ENCODE measurements at regions not wholly inside any gene's neighbourhood (a gene's known extent, or its start where the extent isn't known, plus 50 kb on each side); places are given as distances from the start of the nearest gene placed in this dataset.
A peak's percentile ranks its signal among the peaks of the same experiment; 100 is the strongest.

DNA sequence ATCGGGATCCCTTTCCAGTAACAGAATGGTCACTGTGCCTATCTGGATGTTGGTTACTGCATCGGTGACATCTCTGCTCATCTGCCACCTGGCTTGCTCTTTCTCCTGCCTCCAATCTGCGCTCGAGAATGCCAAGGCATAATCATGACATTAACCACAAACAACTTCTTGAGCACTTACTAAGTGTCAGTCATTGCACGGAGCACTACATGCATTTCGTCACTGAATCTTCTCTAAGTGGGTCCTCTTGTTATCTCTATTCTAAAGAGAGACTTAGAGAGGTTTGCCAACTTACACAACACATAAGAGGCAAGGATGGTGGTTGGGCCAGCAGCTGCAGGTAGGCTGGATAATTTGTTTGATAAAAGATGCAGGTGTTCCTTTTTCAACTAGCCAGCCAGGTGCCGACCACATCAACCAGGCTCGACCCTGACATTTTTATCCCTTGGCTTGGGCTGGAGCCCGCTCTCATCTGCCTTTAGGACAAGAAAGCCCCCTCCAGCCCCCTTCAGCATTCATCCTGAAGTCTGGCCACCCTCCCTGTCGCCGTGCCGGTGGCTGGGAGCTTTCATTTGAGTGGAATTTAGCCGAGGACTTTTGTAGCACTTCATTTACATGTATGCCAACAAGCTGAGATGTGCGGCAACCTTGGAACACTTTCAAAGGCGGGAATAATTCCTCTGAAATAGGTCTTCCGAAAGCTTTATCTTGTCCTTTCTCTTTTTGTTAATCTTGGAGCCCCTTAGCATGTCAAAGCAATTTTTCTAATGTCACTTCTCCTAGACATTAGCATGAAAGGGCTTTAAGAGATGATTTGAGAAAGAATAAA, 89.3 kb upstream of the NKD1 start (continued):
- TF ChIP-seq, protein P1, sequence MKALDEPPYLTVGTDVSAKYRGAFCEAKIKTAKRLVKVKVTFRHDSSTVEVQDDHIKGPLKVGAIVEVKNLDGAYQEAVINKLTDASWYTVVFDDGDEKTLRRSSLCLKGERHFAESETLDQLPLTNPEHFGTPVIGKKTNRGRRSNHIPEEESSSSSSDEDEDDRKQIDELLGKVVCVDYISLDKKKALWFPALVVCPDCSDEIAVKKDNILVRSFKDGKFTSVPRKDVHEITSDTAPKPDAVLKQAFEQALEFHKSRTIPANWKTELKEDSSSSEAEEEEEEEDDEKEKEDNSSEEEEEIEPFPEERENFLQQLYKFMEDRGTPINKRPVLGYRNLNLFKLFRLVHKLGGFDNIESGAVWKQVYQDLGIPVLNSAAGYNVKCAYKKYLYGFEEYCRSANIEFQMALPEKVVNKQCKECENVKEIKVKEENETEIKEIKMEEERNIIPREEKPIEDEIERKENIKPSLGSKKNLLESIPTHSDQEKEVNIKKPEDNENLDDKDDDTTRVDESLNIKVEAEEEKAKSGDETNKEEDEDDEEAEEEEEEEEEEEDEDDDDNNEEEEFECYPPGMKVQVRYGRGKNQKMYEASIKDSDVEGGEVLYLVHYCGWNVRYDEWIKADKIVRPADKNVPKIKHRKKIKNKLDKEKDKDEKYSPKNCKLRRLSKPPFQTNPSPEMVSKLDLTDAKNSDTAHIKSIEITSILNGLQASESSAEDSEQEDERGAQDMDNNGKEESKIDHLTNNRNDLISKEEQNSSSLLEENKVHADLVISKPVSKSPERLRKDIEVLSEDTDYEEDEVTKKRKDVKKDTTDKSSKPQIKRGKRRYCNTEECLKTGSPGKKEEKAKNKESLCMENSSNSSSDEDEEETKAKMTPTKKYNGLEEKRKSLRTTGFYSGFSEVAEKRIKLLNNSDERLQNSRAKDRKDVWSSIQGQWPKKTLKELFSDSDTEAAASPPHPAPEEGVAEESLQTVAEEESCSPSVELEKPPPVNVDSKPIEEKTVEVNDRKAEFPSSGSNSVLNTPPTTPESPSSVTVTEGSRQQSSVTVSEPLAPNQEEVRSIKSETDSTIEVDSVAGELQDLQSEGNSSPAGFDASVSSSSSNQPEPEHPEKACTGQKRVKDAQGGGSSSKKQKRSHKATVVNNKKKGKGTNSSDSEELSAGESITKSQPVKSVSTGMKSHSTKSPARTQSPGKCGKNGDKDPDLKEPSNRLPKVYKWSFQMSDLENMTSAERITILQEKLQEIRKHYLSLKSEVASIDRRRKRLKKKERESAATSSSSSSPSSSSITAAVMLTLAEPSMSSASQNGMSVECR (CRISPR knock-in tag; IDR thresholded peaks at IDR 0.05; ENCODE audit: borderline replicate concordance): no peak
- TF ChIP-seq ATF1 (CRISPR knock-in tag; IDR thresholded peaks at IDR 0.05) (no peak), NFE2L1 (CRISPR knock-in tag; IDR thresholded peaks at IDR 0.05) (no peak)

DNA sequence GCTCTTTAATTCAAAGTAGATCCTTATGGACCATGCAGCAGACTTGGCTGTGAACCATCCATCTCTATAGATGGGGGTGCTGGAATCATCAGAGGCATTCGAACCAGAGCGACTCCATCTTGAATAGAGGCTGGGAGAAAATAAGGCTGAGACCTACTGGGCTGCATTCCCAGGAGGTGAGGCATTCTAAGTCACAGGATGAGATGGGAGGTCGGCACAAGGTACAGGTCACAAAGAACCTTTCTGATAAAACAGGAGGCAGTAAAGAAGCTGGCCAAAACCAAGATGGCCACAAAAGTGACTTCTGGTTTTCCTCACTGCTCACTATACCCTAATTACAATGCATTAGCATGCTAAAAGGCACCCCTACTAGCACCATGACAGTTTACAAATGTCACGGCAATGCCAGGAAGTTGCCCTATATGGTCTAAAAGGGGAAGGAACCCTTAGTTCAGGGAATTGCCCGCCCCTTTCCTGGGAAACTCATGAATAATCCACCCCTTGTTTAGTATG, 89.2 kb upstream of the BRD7 start:
- peaks cover 13% of the 10 kb centered on the region for H3K27me3 Mint-ChIP-seq (ENCODE audit: low read depth)
- no peak overlapping the region for H3K4me3 Mint-ChIP-seq
- no peaks in the 10 kb centered on the region for H3K9me3 Mint-ChIP-seq
- CTCF ChIA-PET: interaction anchor here (0.7 to 1.5 kb wide), 2 partner anchors 83 to 136 kb away, joined by 3 read pairs; no protein-coding TSS in a partner anchor
- H3K27ac Mint-ChIP-seq: peak overlapping the region; percentile 85
- DNase-seq (ENCODE audit: low spot score) (no peak), ATAC-seq (peak; percentile 71)
- POLR2A ChIA-PET: no interaction called here
- no peaks in the 10 kb centered on the region for H3K36me3 Mint-ChIP-seq
- peaks cover 55% of the 10 kb centered on the region for H3K4me1 Mint-ChIP-seq
- TF ChIP-seq JAZF1 (CRISPR knock-in tag; IDR thresholded peaks at IDR 0.05) (no peak), TEAD1 (CRISPR knock-in tag; IDR thresholded peaks at IDR 0.05) (no peak), CBFB (CRISPR knock-in tag; IDR thresholded peaks at IDR 0.05; ENCODE audit: low read depth) (no peak), HMGA2 (CRISPR knock-in tag; IDR thresholded peaks at IDR 0.05) (no peak), RELA (CRISPR knock-in tag; IDR thresholded peaks at IDR 0.05; ENCODE audit: borderline replicate concordance) (no peak), ZNF232 (CRISPR knock-in tag; IDR thresholded peaks at IDR 0.05) (no peak), IRF2 (CRISPR knock-in tag; IDR thresholded peaks at IDR 0.05; ENCODE audit: borderline replicate concordance, low read depth) (no peak), NR2C2 (CRISPR knock-in tag; IDR thresholded peaks at IDR 0.05) (no peak), RORB (CRISPR knock-in tag; IDR thresholded peaks at IDR 0.05) (no peak), KAT7 (CRISPR knock-in tag; IDR thresholded peaks at IDR 0.05; ENCODE audit: borderline replicate concordance) (no peak)
- TF ChIP-seq, protein P2, sequence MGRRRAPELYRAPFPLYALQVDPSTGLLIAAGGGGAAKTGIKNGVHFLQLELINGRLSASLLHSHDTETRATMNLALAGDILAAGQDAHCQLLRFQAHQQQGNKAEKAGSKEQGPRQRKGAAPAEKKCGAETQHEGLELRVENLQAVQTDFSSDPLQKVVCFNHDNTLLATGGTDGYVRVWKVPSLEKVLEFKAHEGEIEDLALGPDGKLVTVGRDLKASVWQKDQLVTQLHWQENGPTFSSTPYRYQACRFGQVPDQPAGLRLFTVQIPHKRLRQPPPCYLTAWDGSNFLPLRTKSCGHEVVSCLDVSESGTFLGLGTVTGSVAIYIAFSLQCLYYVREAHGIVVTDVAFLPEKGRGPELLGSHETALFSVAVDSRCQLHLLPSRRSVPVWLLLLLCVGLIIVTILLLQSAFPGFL (CRISPR knock-in tag; IDR thresholded peaks at IDR 0.05; ENCODE audit: borderline replicate concordance): no peak
- TF ChIP-seq, protein P3, sequence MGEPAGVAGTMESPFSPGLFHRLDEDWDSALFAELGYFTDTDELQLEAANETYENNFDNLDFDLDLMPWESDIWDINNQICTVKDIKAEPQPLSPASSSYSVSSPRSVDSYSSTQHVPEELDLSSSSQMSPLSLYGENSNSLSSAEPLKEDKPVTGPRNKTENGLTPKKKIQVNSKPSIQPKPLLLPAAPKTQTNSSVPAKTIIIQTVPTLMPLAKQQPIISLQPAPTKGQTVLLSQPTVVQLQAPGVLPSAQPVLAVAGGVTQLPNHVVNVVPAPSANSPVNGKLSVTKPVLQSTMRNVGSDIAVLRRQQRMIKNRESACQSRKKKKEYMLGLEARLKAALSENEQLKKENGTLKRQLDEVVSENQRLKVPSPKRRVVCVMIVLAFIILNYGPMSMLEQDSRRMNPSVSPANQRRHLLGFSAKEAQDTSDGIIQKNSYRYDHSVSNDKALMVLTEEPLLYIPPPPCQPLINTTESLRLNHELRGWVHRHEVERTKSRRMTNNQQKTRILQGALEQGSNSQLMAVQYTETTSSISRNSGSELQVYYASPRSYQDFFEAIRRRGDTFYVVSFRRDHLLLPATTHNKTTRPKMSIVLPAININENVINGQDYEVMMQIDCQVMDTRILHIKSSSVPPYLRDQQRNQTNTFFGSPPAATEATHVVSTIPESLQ (CRISPR knock-in tag; IDR thresholded peaks at IDR 0.05): no peak
- TF ChIP-seq, protein P4, sequence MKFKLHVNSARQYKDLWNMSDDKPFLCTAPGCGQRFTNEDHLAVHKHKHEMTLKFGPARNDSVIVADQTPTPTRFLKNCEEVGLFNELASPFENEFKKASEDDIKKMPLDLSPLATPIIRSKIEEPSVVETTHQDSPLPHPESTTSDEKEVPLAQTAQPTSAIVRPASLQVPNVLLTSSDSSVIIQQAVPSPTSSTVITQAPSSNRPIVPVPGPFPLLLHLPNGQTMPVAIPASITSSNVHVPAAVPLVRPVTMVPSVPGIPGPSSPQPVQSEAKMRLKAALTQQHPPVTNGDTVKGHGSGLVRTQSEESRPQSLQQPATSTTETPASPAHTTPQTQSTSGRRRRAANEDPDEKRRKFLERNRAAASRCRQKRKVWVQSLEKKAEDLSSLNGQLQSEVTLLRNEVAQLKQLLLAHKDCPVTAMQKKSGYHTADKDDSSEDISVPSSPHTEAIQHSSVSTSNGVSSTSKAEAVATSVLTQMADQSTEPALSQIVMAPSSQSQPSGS (CRISPR knock-in tag; IDR thresholded peaks at IDR 0.05; ENCODE audit: borderline replicate concordance, low read depth): no peak
- TF ChIP-seq, protein P5, sequence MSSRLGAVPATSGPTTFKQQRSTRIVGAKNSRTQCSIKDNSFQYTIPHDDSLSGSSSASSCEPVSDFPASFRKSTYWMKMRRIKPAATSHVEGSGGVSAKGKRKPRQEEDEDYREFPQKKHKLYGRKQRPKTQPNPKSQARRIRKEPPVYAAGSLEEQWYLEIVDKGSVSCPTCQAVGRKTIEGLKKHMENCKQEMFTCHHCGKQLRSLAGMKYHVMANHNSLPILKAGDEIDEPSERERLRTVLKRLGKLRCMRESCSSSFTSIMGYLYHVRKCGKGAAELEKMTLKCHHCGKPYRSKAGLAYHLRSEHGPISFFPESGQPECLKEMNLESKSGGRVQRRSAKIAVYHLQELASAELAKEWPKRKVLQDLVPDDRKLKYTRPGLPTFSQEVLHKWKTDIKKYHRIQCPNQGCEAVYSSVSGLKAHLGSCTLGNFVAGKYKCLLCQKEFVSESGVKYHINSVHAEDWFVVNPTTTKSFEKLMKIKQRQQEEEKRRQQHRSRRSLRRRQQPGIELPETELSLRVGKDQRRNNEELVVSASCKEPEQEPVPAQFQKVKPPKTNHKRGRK (CRISPR knock-in tag; IDR thresholded peaks at IDR 0.05; ENCODE audit: borderline replicate concordance): no peak
- TF ChIP-seq, protein P6, sequence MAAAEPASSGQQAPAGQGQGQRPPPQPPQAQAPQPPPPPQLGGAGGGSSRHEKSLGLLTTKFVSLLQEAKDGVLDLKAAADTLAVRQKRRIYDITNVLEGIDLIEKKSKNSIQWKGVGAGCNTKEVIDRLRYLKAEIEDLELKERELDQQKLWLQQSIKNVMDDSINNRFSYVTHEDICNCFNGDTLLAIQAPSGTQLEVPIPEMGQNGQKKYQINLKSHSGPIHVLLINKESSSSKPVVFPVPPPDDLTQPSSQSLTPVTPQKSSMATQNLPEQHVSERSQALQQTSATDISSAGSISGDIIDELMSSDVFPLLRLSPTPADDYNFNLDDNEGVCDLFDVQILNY (CRISPR knock-in tag; IDR thresholded peaks at IDR 0.05): no peak
- TF ChIP-seq, protein P7, sequence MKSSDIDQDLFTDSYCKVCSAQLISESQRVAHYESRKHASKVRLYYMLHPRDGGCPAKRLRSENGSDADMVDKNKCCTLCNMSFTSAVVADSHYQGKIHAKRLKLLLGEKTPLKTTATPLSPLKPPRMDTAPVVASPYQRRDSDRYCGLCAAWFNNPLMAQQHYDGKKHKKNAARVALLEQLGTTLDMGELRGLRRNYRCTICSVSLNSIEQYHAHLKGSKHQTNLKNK (CRISPR knock-in tag; IDR thresholded peaks at IDR 0.05): no peak
- TF ChIP-seq, protein P8, sequence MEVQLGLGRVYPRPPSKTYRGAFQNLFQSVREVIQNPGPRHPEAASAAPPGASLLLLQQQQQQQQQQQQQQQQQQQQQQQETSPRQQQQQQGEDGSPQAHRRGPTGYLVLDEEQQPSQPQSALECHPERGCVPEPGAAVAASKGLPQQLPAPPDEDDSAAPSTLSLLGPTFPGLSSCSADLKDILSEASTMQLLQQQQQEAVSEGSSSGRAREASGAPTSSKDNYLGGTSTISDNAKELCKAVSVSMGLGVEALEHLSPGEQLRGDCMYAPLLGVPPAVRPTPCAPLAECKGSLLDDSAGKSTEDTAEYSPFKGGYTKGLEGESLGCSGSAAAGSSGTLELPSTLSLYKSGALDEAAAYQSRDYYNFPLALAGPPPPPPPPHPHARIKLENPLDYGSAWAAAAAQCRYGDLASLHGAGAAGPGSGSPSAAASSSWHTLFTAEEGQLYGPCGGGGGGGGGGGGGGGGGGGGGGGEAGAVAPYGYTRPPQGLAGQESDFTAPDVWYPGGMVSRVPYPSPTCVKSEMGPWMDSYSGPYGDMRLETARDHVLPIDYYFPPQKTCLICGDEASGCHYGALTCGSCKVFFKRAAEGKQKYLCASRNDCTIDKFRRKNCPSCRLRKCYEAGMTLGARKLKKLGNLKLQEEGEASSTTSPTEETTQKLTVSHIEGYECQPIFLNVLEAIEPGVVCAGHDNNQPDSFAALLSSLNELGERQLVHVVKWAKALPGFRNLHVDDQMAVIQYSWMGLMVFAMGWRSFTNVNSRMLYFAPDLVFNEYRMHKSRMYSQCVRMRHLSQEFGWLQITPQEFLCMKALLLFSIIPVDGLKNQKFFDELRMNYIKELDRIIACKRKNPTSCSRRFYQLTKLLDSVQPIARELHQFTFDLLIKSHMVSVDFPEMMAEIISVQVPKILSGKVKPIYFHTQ (CRISPR knock-in tag; IDR thresholded peaks at IDR 0.05): peak; percentile 89

All from WTC11 (cell line).